Prostate gland (tissue), 2 donors: ENCODE measurements at regions not wholly inside any gene's neighbourhood (a gene's known extent, or its start where the extent isn't known, plus 50 kb on each side); places are given as distances from the start of the nearest gene placed in this dataset.

Source experiments
- DNase-seq: peaks from one replicate; pipeline ENCODE4 v3.0.0-alpha.2; 2019; ENCODE audit warnings: low spot score
- H3K27ac ChIP-seq, 2 donors: fragments of 200-600 bp; sonication (generic); 2 replicates each; pipeline ENCODE4 v1.5.1; 2017 to 2019
- H3K27me3 ChIP-seq: fragments of 200-600 bp; sonication (generic); replicated peaks from 2 replicates; pipeline ENCODE4 v1.5.1; 2019; ENCODE audit not compliant: insufficient read depth
- H3K36me3 ChIP-seq, 2 donors: fragments of 200-600 bp; sonication (generic); 1 replicate in 1 of 2; 2 replicates in 1 of 2; pipeline versions ENCODE4 v1.5.1 to v1.8.1; 2017 to 2019
- H3K4me1 ChIP-seq: fragments of 200-600 bp; sonication (generic); replicated peaks from 2 replicates; pipeline ENCODE4 v1.5.1; 2019
- H3K4me3 ChIP-seq, 2 donors: fragments of 200-600 bp; sonication (generic); 2 replicates each; pipeline ENCODE4 v1.5.1; 2017 to 2019
- H3K9me3 ChIP-seq: fragments of 200-600 bp; sonication (generic); 2 replicates; pipeline ENCODE4 v1.5.1; 2017
- POLR2A ChIP-seq: fragments of 450-650 bp; IDR thresholded peaks from one replicate; pipeline ENCODE4 v1.6.1; 2016; ENCODE audit warnings: antibody characterized with exemption, mild to moderate bottlenecking
- POLR2AphosphoS5 ChIP-seq: sonication (generic); formaldehyde crosslinking; IDR thresholded peaks from one replicate; pipeline ENCODE4 v1.6.1; 2017; ENCODE audit warnings: antibody characterized with exemption
- WGBS: methylation state at CpG from one replicate; pipeline ENCODE4 v1.1.5; 2018; 5-methylcytosine and 5-hydroxymethylcytosine counted together
- intact Hi-C: fragments of 100-400 bp; cut with DNase I; formaldehyde crosslinking; loops from one replicate; pipeline ENCODE4 v1.14.2; 2022
- TF ChIP-seq, protein P1 (sequence below), 4 experiments: fragments of 200-600 bp in 2 of 4; fragments of 450-650 bp in 2 of 4; sonication (generic) in 2 of 4; IDR thresholded peaks; 1 replicate in 3 of 4; 2 replicates in 1 of 4; pipeline ENCODE4 v1.5.1; 2016 to 2019; ENCODE audit warnings: antibody characterized with exemption in 4 of 4, mild to moderate bottlenecking in 2 of 4, moderate library complexity in 2 of 4

DNA sequence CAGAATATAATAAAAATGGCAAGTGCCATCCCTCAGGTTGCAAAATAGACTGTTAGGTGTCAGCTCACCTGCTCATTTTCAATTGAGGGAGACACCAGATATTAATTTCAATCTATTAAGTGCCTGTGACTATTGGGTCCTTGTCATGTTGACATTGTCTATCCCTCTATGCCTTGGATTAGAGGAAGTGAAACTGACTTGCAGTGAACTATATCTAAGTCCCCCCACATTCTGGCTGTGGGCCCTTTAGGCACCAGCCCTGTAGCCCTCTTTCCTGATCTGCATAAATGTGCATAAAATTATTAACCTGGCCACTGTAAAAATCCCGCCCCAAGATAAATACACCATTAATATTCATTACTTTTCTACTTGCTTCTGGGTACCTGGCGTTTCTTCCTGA lies 293.0 kb upstream of the CLNK start:
- Histone ChIP-seq H3K4me3 (no peak overlapping the region), H3K9me3 (no peaks in the 10 kb centered on the region), H3K36me3 (no peaks in the 10 kb centered on the region), H3K4me1 (no peaks in the 10 kb centered on the region), H3K27ac (no peak overlapping the region), H3K27me3 (no peaks in the 10 kb centered on the region)
- TF ChIP-seq, protein P1, sequence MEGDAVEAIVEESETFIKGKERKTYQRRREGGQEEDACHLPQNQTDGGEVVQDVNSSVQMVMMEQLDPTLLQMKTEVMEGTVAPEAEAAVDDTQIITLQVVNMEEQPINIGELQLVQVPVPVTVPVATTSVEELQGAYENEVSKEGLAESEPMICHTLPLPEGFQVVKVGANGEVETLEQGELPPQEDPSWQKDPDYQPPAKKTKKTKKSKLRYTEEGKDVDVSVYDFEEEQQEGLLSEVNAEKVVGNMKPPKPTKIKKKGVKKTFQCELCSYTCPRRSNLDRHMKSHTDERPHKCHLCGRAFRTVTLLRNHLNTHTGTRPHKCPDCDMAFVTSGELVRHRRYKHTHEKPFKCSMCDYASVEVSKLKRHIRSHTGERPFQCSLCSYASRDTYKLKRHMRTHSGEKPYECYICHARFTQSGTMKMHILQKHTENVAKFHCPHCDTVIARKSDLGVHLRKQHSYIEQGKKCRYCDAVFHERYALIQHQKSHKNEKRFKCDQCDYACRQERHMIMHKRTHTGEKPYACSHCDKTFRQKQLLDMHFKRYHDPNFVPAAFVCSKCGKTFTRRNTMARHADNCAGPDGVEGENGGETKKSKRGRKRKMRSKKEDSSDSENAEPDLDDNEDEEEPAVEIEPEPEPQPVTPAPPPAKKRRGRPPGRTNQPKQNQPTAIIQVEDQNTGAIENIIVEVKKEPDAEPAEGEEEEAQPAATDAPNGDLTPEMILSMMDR (IDR thresholded peaks at IDR 0.05), result no peak
- no peak for TF ChIP-seq POLR2AphosphoS5
- no peak for TF ChIP-seq POLR2A
- intact Hi-C loops, result no loop called here
- WGBS, result 91% methylated on average over 2 of the region's 2 CpGs
- DNase-seq, result no peak

DNA sequence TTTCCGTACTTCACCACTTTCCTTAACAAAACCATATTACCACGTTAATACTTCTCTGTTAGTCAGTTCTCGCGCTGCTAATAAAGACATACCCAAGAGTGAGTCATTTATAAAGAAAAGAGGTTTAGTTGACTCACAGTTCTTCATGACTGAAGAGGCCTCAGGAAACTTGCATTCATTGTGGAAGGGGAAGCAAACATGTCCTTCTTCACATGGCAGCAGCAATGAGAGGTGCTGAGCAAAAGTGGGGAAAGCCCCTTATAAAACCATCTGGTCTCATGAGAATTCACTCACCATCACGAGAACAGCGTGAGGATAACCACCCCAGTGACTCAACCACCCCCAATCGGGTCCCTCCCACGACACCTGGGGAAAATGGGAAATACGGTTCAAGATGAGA lies 289.8 kb upstream of the CLNK start:
- Histone ChIP-seq H3K4me3 (no peak overlapping the region), H3K9me3 (no peaks in the 10 kb centered on the region), H3K27me3 (no peaks in the 10 kb centered on the region), H3K27ac (no peak overlapping the region), H3K36me3 (no peaks in the 10 kb centered on the region), H3K4me1 (no peaks in the 10 kb centered on the region)
- intact Hi-C loops, result no loop called here
- DNase-seq, result no peak
- TF ChIP-seq POLR2A (no peak), POLR2AphosphoS5 (no peak)
- TF ChIP-seq, protein P1 (IDR thresholded peaks at IDR 0.05), result no peak
- 91% methylated on average over 9 of the region's 9 CpGs for WGBS

DNA sequence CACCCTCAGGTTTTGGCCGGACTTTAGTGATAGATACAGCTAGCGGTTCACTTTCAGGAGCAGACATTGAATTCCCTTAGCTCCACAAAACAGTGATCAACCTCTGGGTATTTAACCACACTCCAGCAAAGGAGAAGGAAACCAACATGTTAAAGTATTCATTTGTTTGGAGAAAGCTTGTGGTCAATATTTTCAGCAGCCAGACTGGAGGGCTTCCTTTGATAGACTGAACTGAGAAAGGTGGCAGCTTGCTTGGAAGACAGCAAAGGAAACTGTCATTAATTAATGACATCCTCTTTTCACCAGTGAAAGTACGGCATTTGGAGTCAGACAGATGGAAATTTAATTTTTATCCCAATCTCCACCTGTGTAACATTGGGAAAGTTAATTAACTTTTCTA lies 289.1 kb upstream of the CLNK start:
- Histone ChIP-seq H3K27me3 (no peaks in the 10 kb centered on the region), H3K4me1 (no peaks in the 10 kb centered on the region), H3K4me3 (no peak overlapping the region), H3K27ac (no peak overlapping the region), H3K9me3 (no peaks in the 10 kb centered on the region), H3K36me3 (no peaks in the 10 kb centered on the region)
- intact Hi-C loops, result no loop called here
- TF ChIP-seq POLR2AphosphoS5 (no peak), POLR2A (no peak)
- TF ChIP-seq, protein P1 (IDR thresholded peaks at IDR 0.05), result no peak
- WGBS, result 90% methylated on average over 3 of the region's 3 CpGs
- no peak for DNase-seq

DNA sequence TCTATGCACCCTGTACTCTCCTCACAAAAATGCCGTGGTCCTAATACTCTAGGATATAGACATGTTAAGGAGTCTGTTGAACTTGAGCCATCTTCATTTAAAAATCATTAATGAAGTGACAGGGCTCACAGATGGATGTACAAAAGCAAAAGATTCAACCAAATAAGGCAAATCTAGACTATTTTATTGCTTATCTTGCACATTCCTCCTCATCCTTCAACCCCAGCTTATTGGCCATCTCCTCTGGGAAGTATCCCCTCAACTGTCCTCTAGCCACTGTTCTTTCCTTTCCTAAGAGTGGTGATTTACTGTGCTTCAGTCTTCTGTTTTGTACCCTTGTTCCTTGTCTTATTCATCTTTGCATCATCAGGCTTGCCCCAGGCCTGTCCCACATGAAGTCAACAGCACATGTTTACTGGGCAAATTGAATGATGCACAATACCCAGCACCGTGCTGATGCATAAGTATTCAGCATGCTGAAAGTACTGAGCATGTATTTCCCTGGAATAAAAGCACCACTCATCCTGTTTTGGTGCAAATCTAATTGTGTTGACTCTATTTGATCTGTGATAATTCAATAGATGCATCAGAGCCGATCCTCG lies 287.3 kb upstream of the CLNK start:
- DNase-seq, result no peak
- no peaks in the 10 kb centered on the region for H3K9me3 ChIP-seq
- H3K36me3 ChIP-seq, result no peaks in the 10 kb centered on the region
- no peaks in the 10 kb centered on the region for H3K4me1 ChIP-seq
- 73% methylated on average over 4 of the region's 4 CpGs for WGBS
- H3K27me3 ChIP-seq, result no peaks in the 10 kb centered on the region
- no peak overlapping the region for H3K4me3 ChIP-seq
- TF ChIP-seq POLR2AphosphoS5 (no peak), POLR2A (no peak)
- TF ChIP-seq, protein P1 (IDR thresholded peaks at IDR 0.05), result no peak
- intact Hi-C loops, result no loop called here
- no peak overlapping the region for H3K27ac ChIP-seq

DNA sequence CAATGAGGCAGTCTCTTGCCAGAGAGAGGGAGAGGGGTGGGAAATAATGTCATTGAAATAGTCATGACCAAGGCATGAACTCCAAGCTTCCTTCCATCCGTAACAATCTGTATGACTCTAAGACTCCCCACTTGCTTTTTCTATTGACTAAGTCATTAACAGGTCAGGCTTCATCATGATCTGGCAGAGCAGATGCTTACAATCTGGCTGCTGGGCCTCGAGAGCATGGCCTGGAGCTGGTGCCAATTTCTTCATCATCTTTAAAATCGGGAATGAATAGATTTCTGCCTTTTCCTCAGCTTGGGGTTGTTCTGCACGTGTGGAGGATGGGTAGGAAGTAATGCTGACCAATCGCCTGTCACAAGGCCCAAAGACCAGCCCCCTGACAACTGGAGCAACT lies 280.6 kb upstream of the CLNK start:
- intact Hi-C loops, result no loop called here

More for the DNA sequence above, 280.6 kb upstream of the CLNK start:
- Histone ChIP-seq H3K27ac (no peak overlapping the region), H3K4me3 (no peak overlapping the region), H3K36me3 (no peaks in the 10 kb centered on the region), H3K27me3 (no peaks in the 10 kb centered on the region), H3K4me1 (no peaks in the 10 kb centered on the region), H3K9me3 (no peaks in the 10 kb centered on the region)
- WGBS, result 67% methylated on average over 5 of the region's 5 CpGs
- DNase-seq, result no peak
- no peak for TF ChIP-seq POLR2AphosphoS5
- TF ChIP-seq POLR2A, result no peak
- TF ChIP-seq, protein P1 (IDR thresholded peaks at IDR 0.05), result no peak
